Panc1 (cell line): ENCODE measurements at regions not wholly inside any gene's neighbourhood (a gene's known extent, or its start where the extent isn't known, plus 50 kb on each side); places are given as distances from the start of the nearest gene placed in this dataset.

Source experiments
- SIN3A ChIP-seq: IDR thresholded peaks from 2 replicates; pipeline ENCODE4 v1.6.1; 2012; ENCODE audit warnings: low read depth, mild to moderate bottlenecking, low read length, moderate library complexity, borderline replicate concordance; ENCODE audit not compliant: insufficient read depth
- TF ChIP-seq, protein P1 (sequence below): fragments of 450-650 bp; IDR thresholded peaks from 2 replicates; pipeline ENCODE4 v1.5.1; 2017; ENCODE audit warnings: mild to moderate bottlenecking

DNA sequence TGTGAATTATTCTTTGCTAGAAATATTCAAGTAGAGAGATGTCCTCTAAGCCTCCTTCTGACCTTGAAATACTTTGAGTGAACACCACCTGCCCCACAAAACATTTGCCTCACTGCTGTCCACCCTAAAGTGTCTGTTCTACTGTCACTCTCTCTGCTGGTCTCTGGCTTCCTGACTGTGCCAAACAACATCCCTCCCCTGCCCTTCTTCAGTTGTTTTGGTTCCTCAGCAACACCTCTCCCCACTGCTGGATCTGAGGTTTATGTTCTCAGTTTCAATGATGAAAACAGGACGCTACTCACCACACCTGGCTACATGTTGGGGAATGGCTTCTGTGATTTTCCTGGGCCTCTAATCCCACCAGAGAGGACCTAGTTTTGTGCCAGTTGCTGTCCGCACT lies 456.9 kb downstream of the BCOR start:
- TF ChIP-seq, protein P1, sequence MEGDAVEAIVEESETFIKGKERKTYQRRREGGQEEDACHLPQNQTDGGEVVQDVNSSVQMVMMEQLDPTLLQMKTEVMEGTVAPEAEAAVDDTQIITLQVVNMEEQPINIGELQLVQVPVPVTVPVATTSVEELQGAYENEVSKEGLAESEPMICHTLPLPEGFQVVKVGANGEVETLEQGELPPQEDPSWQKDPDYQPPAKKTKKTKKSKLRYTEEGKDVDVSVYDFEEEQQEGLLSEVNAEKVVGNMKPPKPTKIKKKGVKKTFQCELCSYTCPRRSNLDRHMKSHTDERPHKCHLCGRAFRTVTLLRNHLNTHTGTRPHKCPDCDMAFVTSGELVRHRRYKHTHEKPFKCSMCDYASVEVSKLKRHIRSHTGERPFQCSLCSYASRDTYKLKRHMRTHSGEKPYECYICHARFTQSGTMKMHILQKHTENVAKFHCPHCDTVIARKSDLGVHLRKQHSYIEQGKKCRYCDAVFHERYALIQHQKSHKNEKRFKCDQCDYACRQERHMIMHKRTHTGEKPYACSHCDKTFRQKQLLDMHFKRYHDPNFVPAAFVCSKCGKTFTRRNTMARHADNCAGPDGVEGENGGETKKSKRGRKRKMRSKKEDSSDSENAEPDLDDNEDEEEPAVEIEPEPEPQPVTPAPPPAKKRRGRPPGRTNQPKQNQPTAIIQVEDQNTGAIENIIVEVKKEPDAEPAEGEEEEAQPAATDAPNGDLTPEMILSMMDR: no peak
- no peak for TF ChIP-seq SIN3A
